Activated CD4-positive, alpha-beta T cell treated with anti-CD3 and anti-CD28 coated beads, Interleukin-2, amount 50 U/mL, for 24 hours (primary cell): ENCODE measurements at regions not wholly inside any gene's neighbourhood (a gene's known extent, or its start where the extent isn't known, plus 50 kb on each side); places are given as distances from the start of the nearest gene placed in this dataset.
A peak's percentile ranks its signal among the peaks of the same experiment; 100 is the strongest.
"Not testable (repeated sequence)": the region's sequence is repeated elsewhere in the genome, so short reads cannot be mapped to it uniquely, and the experiment has no call there.

ENCODE experiments used
- DNase-seq, 2 donors: peaks; one replicate each; pipeline ENCODE4 v3.0.0-alpha.2; 2020; ENCODE audit warnings: low read depth in 1 of 2, low spot score in 1 of 2

GRCh38 chr12:47351526-47351925, 271.8 kb upstream of the AMIGO2 start:
- DNase-seq = no peak

- DNase-seq = no peak
Measured at GRCh38 chr12:47350062-47350408, 270.3 kb upstream of the AMIGO2 start.

GRCh38 chr12:47349137-47350061, 269.6 kb upstream of the AMIGO2 start:
- peak in 1 of 2 donors; percentile 34 for DNase-seq

GRCh38 chr12:47348206-47348605, 268.4 kb upstream of the AMIGO2 start:
- no peak for DNase-seq

GRCh38 chr12:47346251-47347019, 266.7 kb upstream of the AMIGO2 start:
- no peak for DNase-seq

GRCh38 chr12:47343684-47344567, 264.2 kb upstream of the AMIGO2 start:
- DNase-seq = no peak

- no peak for DNase-seq
Measured at GRCh38 chr12:47340411-47341015, 260.8 kb upstream of the AMIGO2 start.

- DNase-seq = no peak
Measured at GRCh38 chr12:47337581-47337980, 257.8 kb upstream of the AMIGO2 start.

GRCh38 chr12:47333271-47333858, 253.6 kb upstream of the AMIGO2 start:
- DNase-seq = not testable (repeated sequence)

GRCh38 chr12:47328831-47329545, 249.2 kb upstream of the AMIGO2 start:
- DNase-seq = no peak

- DNase-seq = no peak
Measured at GRCh38 chr12:47326190-47326589, 246.4 kb upstream of the AMIGO2 start.

- DNase-seq = no peak
Measured at GRCh38 chr12:47323802-47324201, 244.0 kb upstream of the AMIGO2 start.

GRCh38 chr12:47321436-47321835, 241.7 kb upstream of the AMIGO2 start:
- DNase-seq = no peak

GRCh38 chr12:47319746-47320145, 240.0 kb upstream of the AMIGO2 start:
- DNase-seq = no peak

- DNase-seq = no peak
Measured at GRCh38 chr12:47318963-47319362, 239.2 kb upstream of the AMIGO2 start.

GRCh38 chr12:47317175-47317915, 237.6 kb upstream of the AMIGO2 start:
- no peak for DNase-seq

GRCh38 chr12:47316609-47317049, 236.9 kb upstream of the AMIGO2 start:
- no peak for DNase-seq

GRCh38 chr12:47314996-47315395, 235.2 kb upstream of the AMIGO2 start:
- DNase-seq = no peak

- no peak for DNase-seq
Measured at GRCh38 chr12:47312808-47313426, 233.2 kb upstream of the AMIGO2 start.
